Natural killer cell (primary cell): ENCODE measurements at regions not wholly inside any gene's neighbourhood (a gene's known extent, or its start where the extent isn't known, plus 50 kb on each side); places are given as distances from the start of the nearest gene placed in this dataset.

Experiments
- ATAC-seq, 3 donors: fragments of 150-1000 bp in 2 of 3; fragments of 200-7000 bp in 1 of 3; cut with Tn5 transposase; 1 replicate in 1 of 3; 2 replicates in 2 of 3; pipeline ENCODE4 v1.10.0; 2021; ENCODE audit warnings: mild to moderate bottlenecking in 2 of 3, moderate library complexity in 2 of 3
- DNase-seq, 2 donors: peaks; one replicate each; pipeline versions ENCODE4 v3.0.0 to v3.0.0-alpha.2; 2013 to 2021; ENCODE audit warnings: mixed read lengths in 1 of 2
- H3K27ac ChIP-seq: one replicate; pipeline ENCODE4 v1.5.1; 2013; ENCODE audit warnings: mild to moderate bottlenecking, low read length
- H3K27me3 ChIP-seq: one replicate; pipeline ENCODE4 v1.6.1; 2013; ENCODE audit warnings: low read length; ENCODE audit not compliant: control insufficient read depth, insufficient read depth
- H3K36me3 ChIP-seq: one replicate; pipeline ENCODE4 v1.6.1; 2013; ENCODE audit warnings: low read length; ENCODE audit not compliant: control insufficient read depth, insufficient read depth
- H3K4me1 ChIP-seq: one replicate; pipeline ENCODE4 v1.6.1; 2013; ENCODE audit warnings: low read length; ENCODE audit not compliant: control insufficient read depth, insufficient read depth
- H3K4me3 ChIP-seq: one replicate; pipeline ENCODE4 v1.5.1; 2013; ENCODE audit warnings: low read length
- H3K9me3 ChIP-seq: one replicate; pipeline ENCODE4 v1.6.1; 2013; ENCODE audit warnings: low read length; ENCODE audit not compliant: control insufficient read depth, insufficient read depth
- H3K27ac Mint-ChIP-seq, 2 donors: one replicate each; pipeline ENCODE4 v1.8.0; 2022; ENCODE audit warnings: mild to moderate bottlenecking in 2 of 2, mixed read lengths in 2 of 2, moderate library complexity in 1 of 2
- H3K27me3 Mint-ChIP-seq, 2 donors: one replicate each; pipeline ENCODE4 v1.8.0; 2022; ENCODE audit warnings: low read depth in 2 of 2, mixed read lengths in 2 of 2
- H3K36me3 Mint-ChIP-seq: one replicate; pipeline ENCODE4 v1.8.0; 2022; ENCODE audit warnings: mixed read lengths
- H3K4me1 Mint-ChIP-seq, 2 donors: one replicate each; pipeline ENCODE4 v1.8.0; 2022; ENCODE audit warnings: mixed read lengths in 2 of 2
- H3K4me3 Mint-ChIP-seq: one replicate; pipeline ENCODE4 v1.8.0; 2022; ENCODE audit warnings: mild to moderate bottlenecking, moderate library complexity, mixed read lengths
- H3K9me3 Mint-ChIP-seq, 2 donors: one replicate each; pipeline ENCODE4 v1.8.0; 2022; ENCODE audit warnings: mixed read lengths in 2 of 2
- CTCF ChIP-seq: fragments of 200-600 bp; IDR thresholded peaks from one replicate; pipeline ENCODE4 v1.8.0; 2022; ENCODE audit warnings: antibody characterized with exemption
- WGBS: methylation state at CpG from one replicate; pipeline ENCODE4 v1.1.7; 2013; ENCODE audit warnings: missing lambda C conversion rate; ENCODE audit not compliant: insufficient coverage; 5-methylcytosine and 5-hydroxymethylcytosine counted together
- intact Hi-C: fragments of 100-400 bp; cut with micrococcal nuclease; formaldehyde crosslinking; loops from one replicate; pipeline ENCODE4 v1.14.2; 2022

GRCh38 chr17:70434536-70435490 is 265.5 kb downstream of the KCNJ2 start:
- H3K27ac Mint-ChIP-seq: no peak overlapping the region
- Histone ChIP-seq H3K9me3 (no peaks in the 10 kb centered on the region), H3K36me3 (no peaks in the 10 kb centered on the region), H3K27ac (no peak overlapping the region), H3K4me1 (no peaks in the 10 kb centered on the region), H3K4me3 (no peak overlapping the region), H3K27me3 (no peaks in the 10 kb centered on the region)
- no peak for TF ChIP-seq CTCF
- H3K36me3 Mint-ChIP-seq: no peaks in the 10 kb centered on the region
- H3K4me1 Mint-ChIP-seq: no peaks in the 10 kb centered on the region
- DNase-seq (no peak), ATAC-seq (no peak)
- peaks cover 2 to 8% of the 10 kb centered on the region in 2 donors for H3K9me3 Mint-ChIP-seq
- intact Hi-C loops: no loop called here
- H3K27me3 Mint-ChIP-seq: no peaks in the 10 kb centered on the region
- 79% methylated on average over 9 of the region's 9 CpGs for WGBS
- no peak overlapping the region for H3K4me3 Mint-ChIP-seq

GRCh38 chr17:70437656-70438055 is 268.3 kb downstream of the KCNJ2 start:
- no peak for DNase-seq
- no peak overlapping the region for H3K4me3 Mint-ChIP-seq
- no peaks in the 10 kb centered on the region for H3K36me3 Mint-ChIP-seq
- Histone ChIP-seq H3K36me3 (no peaks in the 10 kb centered on the region), H3K4me1 (no peaks in the 10 kb centered on the region), H3K27ac (no peak overlapping the region), H3K4me3 (no peak overlapping the region), H3K27me3 (no peaks in the 10 kb centered on the region), H3K9me3 (no peaks in the 10 kb centered on the region)
- ATAC-seq: no peak
- no peaks in the 10 kb centered on the region for H3K27me3 Mint-ChIP-seq
- TF ChIP-seq CTCF: no peak
- peaks cover 0 to 8% of the 10 kb centered on the region in 2 donors for H3K9me3 Mint-ChIP-seq
- intact Hi-C loops: no loop called here
- no peaks in the 10 kb centered on the region for H3K4me1 Mint-ChIP-seq
- no peak overlapping the region for H3K27ac Mint-ChIP-seq
- 92% methylated on average over 5 of the region's 5 CpGs for WGBS

GRCh38 chr17:70446446-70446845 is 277.1 kb downstream of the KCNJ2 start:
- no peak overlapping the region for H3K4me3 Mint-ChIP-seq
- H3K36me3 ChIP-seq: no peaks in the 10 kb centered on the region
- no peak overlapping the region for H3K27ac ChIP-seq
- H3K9me3 Mint-ChIP-seq: peaks cover 6 to 10% of the 10 kb centered on the region in 2 donors
- intact Hi-C loops: no loop called here
- H3K27me3 Mint-ChIP-seq: no peaks in the 10 kb centered on the region
- no peaks in the 10 kb centered on the region for H3K36me3 Mint-ChIP-seq
- WGBS: 88% methylated on average over 1 of the region's 1 CpG
- H3K4me1 ChIP-seq: no peaks in the 10 kb centered on the region
- peaks cover 3% of the 10 kb centered on the region for H3K9me3 ChIP-seq
- DNase-seq (no peak), ATAC-seq (no peak)
- H3K27ac Mint-ChIP-seq: no peak overlapping the region
- H3K4me1 Mint-ChIP-seq: no peaks in the 10 kb centered on the region
- TF ChIP-seq CTCF: no peak
- H3K4me3 ChIP-seq: no peak overlapping the region
- no peaks in the 10 kb centered on the region for H3K27me3 ChIP-seq
